Astrocyte of the spinal cord (primary cell): ENCODE measurements at regions not wholly inside any gene's neighbourhood (a gene's known extent, or its start where the extent isn't known, plus 50 kb on each side); places are given as distances from the start of the nearest gene placed in this dataset.
"Not testable (repeated sequence)": the region's sequence is repeated elsewhere in the genome, so short reads cannot be mapped to it uniquely, and the experiment has no call there.

ENCODE experiments used
- DNase-seq: peaks from one replicate; pipeline ENCODE4 v3.0.0; 2011; ENCODE audit warnings: low read depth, low spot score
- H3K4me3 ChIP-seq: 2 replicates; pipeline ENCODE4 v1.5.1; 2011; ENCODE audit warnings: low read depth, mild to moderate bottlenecking, low read length, moderate library complexity
- CTCF ChIP-seq: IDR thresholded peaks from 2 replicates; pipeline ENCODE4 v1.5.1; 2012; ENCODE audit warnings: low read depth, mild to moderate bottlenecking, low read length, inconsistent platforms
- in situ Hi-C: cut with HindIII; loops from 2 replicates; pipeline ENCODE4 v1.10.0; 2017; ENCODE audit warnings: low sequenced_read_pairs

DNA sequence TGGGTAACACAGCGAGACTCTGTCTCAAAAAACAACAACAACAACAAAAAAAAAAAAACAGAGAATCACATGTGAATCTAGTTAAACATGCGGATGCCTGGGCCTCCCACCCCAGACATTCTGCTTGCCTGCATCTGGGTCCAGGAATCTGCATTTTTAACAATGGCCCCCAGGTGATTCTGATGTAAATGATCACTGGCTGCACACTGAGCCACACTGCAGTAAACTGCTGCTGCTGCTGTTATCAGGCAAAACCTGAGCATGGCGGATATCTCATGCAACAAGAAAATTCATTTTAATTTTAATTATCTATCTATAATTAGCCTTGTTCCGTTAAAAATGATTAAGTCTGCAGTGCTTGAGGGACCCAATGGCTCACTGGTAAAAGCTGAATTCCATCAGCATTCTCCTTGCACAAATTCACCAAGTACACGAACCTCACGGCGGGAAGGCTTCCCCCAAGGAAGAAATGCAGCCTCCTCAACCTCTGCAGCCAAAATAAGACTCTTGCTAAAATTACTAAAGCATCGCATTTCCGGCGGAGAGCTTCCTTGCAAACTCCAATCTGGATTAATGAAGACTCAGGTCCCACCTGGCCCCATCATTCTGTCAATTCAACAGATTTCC, 81.6 kb upstream of the SNX9 start:
- no peak for TF ChIP-seq CTCF
- no peak for DNase-seq
- H3K4me3 ChIP-seq: no peak overlapping the region
- in situ Hi-C loops: no loop called here

DNA sequence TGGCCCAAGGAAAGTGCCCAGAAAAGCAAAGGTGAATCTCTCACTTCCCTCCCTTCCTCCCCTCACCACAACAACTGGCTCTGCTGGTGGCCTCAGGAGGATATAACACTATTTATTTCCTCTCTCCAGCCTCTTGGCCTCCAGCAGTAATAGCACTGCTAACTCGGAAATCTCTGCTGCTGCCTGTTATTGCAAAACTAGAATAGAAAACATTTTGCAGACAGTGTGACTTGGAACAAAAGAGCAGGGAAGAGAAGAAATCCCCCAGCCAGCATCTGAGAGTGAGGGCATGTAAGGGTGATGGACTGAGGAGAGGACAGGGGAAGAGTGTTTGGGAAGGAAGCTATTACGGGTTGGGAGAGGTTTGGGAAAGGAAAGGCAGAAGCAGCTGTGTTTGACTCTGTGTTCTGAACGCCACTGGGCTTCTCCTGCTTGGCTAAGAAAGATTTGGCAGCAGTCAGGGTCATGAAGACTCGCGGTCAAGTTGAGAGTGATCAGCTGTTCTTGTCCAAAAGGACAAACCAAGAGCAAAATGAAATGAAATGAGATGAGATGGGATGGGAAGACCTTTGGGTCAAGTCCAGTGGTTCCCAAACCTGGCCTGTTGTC, 81.0 kb upstream of the SNX9 start:
- no peak for TF ChIP-seq CTCF
- peak; percentile 28 for DNase-seq
- no peak overlapping the region for H3K4me3 ChIP-seq
- in situ Hi-C loops: no loop called here

DNA sequence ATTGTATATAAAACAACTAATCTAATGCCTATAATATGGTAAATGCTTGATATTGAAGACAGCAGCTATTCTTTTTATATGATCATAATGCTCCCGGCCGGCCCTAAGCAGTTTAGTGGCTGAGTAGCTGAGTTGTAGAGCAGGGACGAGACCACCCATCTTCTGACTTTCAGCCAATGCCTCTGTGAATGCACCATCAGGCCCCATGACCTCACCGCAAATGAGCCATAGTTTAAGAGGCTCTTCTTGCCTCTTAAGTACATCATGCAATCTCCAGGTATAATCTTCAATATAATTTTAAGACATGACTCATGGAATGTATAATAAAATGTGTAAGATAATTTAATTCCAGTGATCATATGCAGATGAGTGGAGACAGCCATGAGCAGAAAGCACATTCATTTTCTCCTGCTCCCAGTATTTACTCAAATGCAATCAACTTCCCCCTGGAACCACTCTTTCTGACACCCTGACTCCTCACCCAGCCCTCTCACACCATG, 78.9 kb upstream of the SNX9 start:
- no peak for DNase-seq
- no peak overlapping the region for H3K4me3 ChIP-seq
- in situ Hi-C loops: no loop called here
- no peak for TF ChIP-seq CTCF

DNA sequence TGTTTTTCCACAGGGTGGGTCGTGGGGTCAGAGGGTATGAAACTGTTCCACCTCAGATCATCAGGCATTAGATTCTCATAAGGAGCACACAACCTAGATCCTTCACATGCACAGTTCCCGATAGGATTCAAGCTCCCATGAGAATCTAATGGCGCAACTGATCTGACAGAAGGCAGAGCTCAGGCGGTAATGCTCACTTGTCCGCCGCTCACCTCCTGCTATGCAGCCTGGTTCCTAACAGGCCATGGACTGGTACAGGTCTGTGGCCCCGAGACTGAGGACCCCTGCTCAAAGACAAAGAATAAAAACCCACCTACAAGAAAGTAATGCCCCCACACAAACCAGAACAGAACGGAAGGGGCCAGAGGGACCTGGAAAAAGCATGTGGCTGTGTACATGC, 76.1 kb upstream of the SNX9 start:
- no peak overlapping the region for H3K4me3 ChIP-seq
- DNase-seq: no peak
- in situ Hi-C loops: no loop called here
- TF ChIP-seq CTCF: no peak

DNA sequence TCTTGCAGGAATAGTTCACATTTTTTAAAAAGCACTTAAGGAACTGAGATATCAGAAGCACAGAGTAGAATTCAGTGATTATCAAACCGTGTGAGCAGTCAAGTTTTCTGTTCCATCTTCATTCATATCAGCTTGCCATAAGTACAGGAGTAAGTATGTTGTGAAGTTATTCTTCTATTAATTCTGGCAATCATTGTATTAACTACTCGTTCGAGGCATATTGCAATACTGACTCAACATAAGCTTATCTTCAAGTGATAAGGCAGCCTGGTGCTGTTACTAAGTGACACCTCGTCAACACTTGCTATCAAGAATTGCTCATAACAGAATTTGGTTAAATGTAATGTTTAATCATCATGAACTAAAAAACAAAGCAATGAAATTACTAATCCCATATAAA, 75.7 kb upstream of the SNX9 start:
- no peak for DNase-seq
- no peak overlapping the region for H3K4me3 ChIP-seq
- no peak for TF ChIP-seq CTCF
- in situ Hi-C loops: no loop called here

GRCh38 chr6:157748839-157749571, 74.0 kb upstream of the SNX9 start:
- H3K4me3 ChIP-seq: no peak overlapping the region
- no peak for DNase-seq
- in situ Hi-C loops: no loop called here
- no peak for TF ChIP-seq CTCF

- DNase-seq, H3K4me3 ChIP-seq, in situ Hi-C loops: not testable (repeated sequence)
These were observed 72.1 kb upstream of the SNX9 start for GRCh38 chr6:157750973-157751372.
